ENCODE measurements at regions not wholly inside any gene's neighbourhood (a gene's known extent, or its start where the extent isn't known, plus 50 kb on each side); places are given as distances from the start of the nearest gene placed in this dataset.

DNA sequence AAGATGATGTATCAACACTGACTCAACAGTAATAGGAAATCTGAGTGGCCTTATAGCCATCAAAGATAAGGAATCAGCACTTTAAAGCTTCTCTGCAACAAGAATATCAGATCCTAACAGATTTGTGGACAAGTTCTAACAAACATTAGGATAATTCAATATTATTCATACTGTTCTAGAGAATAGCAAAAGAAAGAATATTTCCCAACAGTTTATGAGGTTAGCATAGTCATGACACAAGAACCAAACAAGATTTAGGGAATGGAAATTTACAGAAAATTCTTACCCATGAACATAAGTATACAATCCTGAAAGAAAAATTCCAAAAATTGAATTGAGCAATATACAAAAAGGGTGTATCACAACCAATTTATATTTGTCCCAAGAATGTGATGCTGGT, 64.3 kb upstream of the BTBD3 start:
- TF ChIP-seq, protein P1, sequence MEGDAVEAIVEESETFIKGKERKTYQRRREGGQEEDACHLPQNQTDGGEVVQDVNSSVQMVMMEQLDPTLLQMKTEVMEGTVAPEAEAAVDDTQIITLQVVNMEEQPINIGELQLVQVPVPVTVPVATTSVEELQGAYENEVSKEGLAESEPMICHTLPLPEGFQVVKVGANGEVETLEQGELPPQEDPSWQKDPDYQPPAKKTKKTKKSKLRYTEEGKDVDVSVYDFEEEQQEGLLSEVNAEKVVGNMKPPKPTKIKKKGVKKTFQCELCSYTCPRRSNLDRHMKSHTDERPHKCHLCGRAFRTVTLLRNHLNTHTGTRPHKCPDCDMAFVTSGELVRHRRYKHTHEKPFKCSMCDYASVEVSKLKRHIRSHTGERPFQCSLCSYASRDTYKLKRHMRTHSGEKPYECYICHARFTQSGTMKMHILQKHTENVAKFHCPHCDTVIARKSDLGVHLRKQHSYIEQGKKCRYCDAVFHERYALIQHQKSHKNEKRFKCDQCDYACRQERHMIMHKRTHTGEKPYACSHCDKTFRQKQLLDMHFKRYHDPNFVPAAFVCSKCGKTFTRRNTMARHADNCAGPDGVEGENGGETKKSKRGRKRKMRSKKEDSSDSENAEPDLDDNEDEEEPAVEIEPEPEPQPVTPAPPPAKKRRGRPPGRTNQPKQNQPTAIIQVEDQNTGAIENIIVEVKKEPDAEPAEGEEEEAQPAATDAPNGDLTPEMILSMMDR (IDR thresholded peaks at IDR 0.05; ENCODE audit: poor library complexity, severe bottlenecking), result no peak
- TF ChIP-seq EZH2 (IDR thresholded peaks at IDR 0.05; ENCODE audit: borderline replicate concordance, insufficient read depth, low read length, poor library complexity, severe bottlenecking) (no peak), EP300 (conservative IDR thresholded peaks at IDR 0.05; ENCODE audit: poor library complexity, severe bottlenecking) (no peak)
- TF ChIP-seq, protein P2, sequence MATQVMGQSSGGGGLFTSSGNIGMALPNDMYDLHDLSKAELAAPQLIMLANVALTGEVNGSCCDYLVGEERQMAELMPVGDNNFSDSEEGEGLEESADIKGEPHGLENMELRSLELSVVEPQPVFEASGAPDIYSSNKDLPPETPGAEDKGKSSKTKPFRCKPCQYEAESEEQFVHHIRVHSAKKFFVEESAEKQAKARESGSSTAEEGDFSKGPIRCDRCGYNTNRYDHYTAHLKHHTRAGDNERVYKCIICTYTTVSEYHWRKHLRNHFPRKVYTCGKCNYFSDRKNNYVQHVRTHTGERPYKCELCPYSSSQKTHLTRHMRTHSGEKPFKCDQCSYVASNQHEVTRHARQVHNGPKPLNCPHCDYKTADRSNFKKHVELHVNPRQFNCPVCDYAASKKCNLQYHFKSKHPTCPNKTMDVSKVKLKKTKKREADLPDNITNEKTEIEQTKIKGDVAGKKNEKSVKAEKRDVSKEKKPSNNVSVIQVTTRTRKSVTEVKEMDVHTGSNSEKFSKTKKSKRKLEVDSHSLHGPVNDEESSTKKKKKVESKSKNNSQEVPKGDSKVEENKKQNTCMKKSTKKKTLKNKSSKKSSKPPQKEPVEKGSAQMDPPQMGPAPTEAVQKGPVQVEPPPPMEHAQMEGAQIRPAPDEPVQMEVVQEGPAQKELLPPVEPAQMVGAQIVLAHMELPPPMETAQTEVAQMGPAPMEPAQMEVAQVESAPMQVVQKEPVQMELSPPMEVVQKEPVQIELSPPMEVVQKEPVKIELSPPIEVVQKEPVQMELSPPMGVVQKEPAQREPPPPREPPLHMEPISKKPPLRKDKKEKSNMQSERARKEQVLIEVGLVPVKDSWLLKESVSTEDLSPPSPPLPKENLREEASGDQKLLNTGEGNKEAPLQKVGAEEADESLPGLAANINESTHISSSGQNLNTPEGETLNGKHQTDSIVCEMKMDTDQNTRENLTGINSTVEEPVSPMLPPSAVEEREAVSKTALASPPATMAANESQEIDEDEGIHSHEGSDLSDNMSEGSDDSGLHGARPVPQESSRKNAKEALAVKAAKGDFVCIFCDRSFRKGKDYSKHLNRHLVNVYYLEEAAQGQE (IDR thresholded peaks at IDR 0.05; ENCODE audit: borderline replicate concordance), result no peak

All from neural cell (in vitro differentiated cells).